ENCODE measurements at regions not wholly inside any gene's neighbourhood (a gene's known extent, or its start where the extent isn't known, plus 50 kb on each side); places are given as distances from the start of the nearest gene placed in this dataset.

DNA sequence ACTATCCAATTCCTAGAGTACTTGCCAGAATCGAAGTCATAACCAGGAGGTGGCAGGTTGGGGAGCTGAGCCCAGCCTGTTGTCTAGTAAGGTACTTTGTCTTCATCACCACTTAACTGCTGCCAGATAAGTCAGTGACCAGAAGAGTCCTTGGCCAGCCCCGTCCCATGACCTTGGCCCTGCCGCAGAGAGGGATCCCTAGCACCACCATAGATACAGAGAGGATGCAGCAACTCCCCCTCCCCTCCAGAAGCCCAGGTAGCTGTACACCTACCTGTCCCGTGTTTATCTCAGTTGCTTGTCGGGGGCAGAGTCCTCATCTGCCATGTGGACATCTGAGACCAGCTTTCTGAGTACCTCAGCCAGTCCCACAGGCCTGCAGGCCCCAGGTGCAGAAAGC, 153.6 kb upstream of the TP63 start:
- Mint-ChIP-seq H3K27me3 (no peaks in the 10 kb centered on the region), H3K9me3 (peaks cover 0 to 9% (median 0%) of the 10 kb centered on the region in 11 donors), H3K36me3 (no peaks in the 10 kb centered on the region), H3K4me1 (peaks cover 0 to 4% (median 0%) of the 10 kb centered on the region in 7 donors), H3K27ac (no peak overlapping the region), H3K4me3 (no peak overlapping the region)
- intact Hi-C loops (cut with micrococcal nuclease), result no loop called here
- H3K27ac ChIP-seq (ENCODE audit: low read depth, low read length), result no peak overlapping the region
- DNase-seq, result no peak
- no peaks in the 10 kb centered on the region for H3K4me1 ChIP-seq (ENCODE audit: control insufficient read depth in 2 of 2, insufficient read depth in 2 of 2, low read length in 2 of 2)
- no peaks in the 10 kb centered on the region for H3K9me3 ChIP-seq (ENCODE audit: control insufficient read depth in 2 of 3, low read length in 3 of 3)
- no peak overlapping the region for H3K4me3 ChIP-seq (ENCODE audit: low read length)
- ATAC-seq, result no peak
- no peaks in the 10 kb centered on the region for H3K36me3 ChIP-seq (ENCODE audit: control insufficient read depth in 2 of 3, insufficient read depth in 3 of 3, low read length in 3 of 3)
- CTCF ChIA-PET, result no interaction called here
- no peaks in the 10 kb centered on the region for H3K27me3 ChIP-seq (ENCODE audit: control insufficient read depth in 2 of 2, insufficient read depth in 2 of 2, low read length in 2 of 2)
- POLR2A ChIA-PET, result no interaction called here

DNA sequence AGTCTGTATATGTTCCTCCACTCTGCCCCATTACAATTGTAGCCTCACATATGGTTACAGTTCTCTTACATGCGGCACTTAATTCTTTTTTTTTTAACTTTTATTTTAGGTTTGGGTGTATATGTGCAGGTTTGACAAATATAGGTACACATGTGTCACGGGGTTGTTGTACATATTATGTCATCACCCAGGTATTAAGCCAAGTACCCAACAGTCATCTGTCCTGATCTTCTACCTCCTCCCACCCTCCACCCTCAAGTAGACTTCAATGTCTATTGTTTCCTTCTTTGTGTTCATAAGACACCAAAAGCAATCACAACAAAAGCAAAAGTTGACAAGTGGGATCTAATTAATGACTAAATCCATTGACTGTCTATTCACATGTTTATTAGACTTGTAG, 144.6 kb upstream of the TP63 start:
- POLR2A ChIA-PET, result no interaction called here
- H3K9me3 Mint-ChIP-seq, result peaks cover 0 to 14% (median 8%) of the 10 kb centered on the region in 11 donors
- CTCF ChIA-PET, result no interaction called here
- no peak overlapping the region for H3K27ac Mint-ChIP-seq
- ATAC-seq (no peak), DNase-seq (no peak)
- H3K36me3 Mint-ChIP-seq, result peaks cover 0 to 2% (median 0%) of the 10 kb centered on the region in 5 donors
- H3K4me1 ChIP-seq (ENCODE audit: control insufficient read depth in 2 of 2, insufficient read depth in 2 of 2, low read length in 2 of 2), result no peaks in the 10 kb centered on the region
- no peaks in the 10 kb centered on the region for H3K27me3 Mint-ChIP-seq
- no peak overlapping the region for H3K4me3 ChIP-seq (ENCODE audit: low read length)
- no peaks in the 10 kb centered on the region for H3K4me1 Mint-ChIP-seq
- H3K4me3 Mint-ChIP-seq, result no peak overlapping the region
- intact Hi-C loops (cut with micrococcal nuclease), result no loop called here
- no peak overlapping the region for H3K27ac ChIP-seq (ENCODE audit: low read depth, low read length)
- no peaks in the 10 kb centered on the region for H3K36me3 ChIP-seq (ENCODE audit: control insufficient read depth in 2 of 3, insufficient read depth in 3 of 3, low read length in 3 of 3)
- H3K9me3 ChIP-seq (ENCODE audit: control insufficient read depth in 2 of 3, low read length in 3 of 3), result no peaks in the 10 kb centered on the region
- no peaks in the 10 kb centered on the region for H3K27me3 ChIP-seq (ENCODE audit: control insufficient read depth in 2 of 2, insufficient read depth in 2 of 2, low read length in 2 of 2)

DNA sequence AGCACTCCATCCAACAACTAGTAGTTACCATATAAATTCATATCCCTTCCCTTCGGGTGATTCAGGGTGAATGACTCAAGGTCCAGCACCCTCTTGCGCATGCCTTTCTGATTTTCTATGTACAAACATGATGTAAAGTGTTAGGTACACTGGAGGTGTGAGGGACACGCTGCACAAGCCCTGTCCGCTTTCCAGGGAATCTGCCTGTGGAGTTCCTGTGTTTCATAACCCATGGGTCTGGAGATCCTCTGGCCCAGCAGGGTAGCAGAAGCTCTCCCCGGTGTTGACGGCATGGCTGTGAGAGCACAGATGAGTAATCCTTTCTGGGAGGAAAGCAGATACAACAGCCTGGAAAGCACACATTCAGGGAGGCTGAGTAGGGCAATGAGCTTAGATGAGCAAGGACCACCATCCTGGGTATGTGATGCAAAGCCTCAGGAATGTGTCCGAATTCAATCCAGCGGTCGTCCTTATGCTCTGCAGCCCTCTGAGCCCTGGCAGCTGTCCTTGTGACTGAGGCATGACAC, 142.9 kb upstream of the TP63 start:
- Mint-ChIP-seq H3K27me3 (no peaks in the 10 kb centered on the region), H3K36me3 (no peaks in the 10 kb centered on the region), H3K9me3 (peaks cover 0 to 10% (median 5%) of the 10 kb centered on the region in 11 donors), H3K4me3 (no peak overlapping the region), H3K4me1 (no peaks in the 10 kb centered on the region), H3K27ac (no peak overlapping the region)
- Histone ChIP-seq H3K4me1 (ENCODE audit: control insufficient read depth in 2 of 2, insufficient read depth in 2 of 2, low read length in 2 of 2) (no peaks in the 10 kb centered on the region), H3K27me3 (ENCODE audit: control insufficient read depth in 2 of 2, insufficient read depth in 2 of 2, low read length in 2 of 2) (no peaks in the 10 kb centered on the region), H3K4me3 (ENCODE audit: low read length) (no peak overlapping the region), H3K36me3 (ENCODE audit: control insufficient read depth in 2 of 3, insufficient read depth in 3 of 3, low read length in 3 of 3) (no peaks in the 10 kb centered on the region), H3K9me3 (ENCODE audit: control insufficient read depth in 2 of 3, low read length in 3 of 3) (no peaks in the 10 kb centered on the region), H3K27ac (ENCODE audit: low read depth, low read length) (no peak overlapping the region)
- CTCF ChIA-PET, result no interaction called here
- no peak for DNase-seq
- POLR2A ChIA-PET, result interaction anchor here (0.5 kb wide), 1 partner anchor 1606 kb away, joined by 3 read pairs; no protein-coding TSS in a partner anchor
- intact Hi-C loops (cut with micrococcal nuclease), result no loop called here
- ATAC-seq, result no peak

DNA sequence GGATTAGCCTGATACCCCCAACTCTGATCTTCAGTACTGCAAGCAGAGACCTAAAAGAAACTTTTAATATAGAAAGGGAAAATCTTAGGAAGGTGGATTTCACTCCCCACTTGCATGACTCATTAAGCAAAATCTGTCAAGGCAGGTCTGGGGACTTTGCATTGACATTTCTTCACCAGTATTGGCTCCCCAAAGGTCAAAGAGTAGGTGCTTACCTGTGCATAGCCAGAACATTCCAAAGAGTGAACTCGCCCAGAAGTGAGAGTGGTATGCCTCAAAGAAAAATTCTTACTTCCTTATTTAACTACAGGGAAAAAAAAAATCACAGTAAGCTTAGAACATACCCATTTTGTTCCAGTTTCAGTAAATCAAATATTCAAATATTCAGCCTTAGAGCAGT, 140.9 kb upstream of the TP63 start:
- Histone ChIP-seq H3K27ac (ENCODE audit: low read depth, low read length) (no peak overlapping the region), H3K36me3 (ENCODE audit: control insufficient read depth in 2 of 3, insufficient read depth in 3 of 3, low read length in 3 of 3) (no peaks in the 10 kb centered on the region), H3K4me3 (ENCODE audit: low read length) (no peak overlapping the region), H3K4me1 (ENCODE audit: control insufficient read depth in 2 of 2, insufficient read depth in 2 of 2, low read length in 2 of 2) (no peaks in the 10 kb centered on the region), H3K27me3 (ENCODE audit: control insufficient read depth in 2 of 2, insufficient read depth in 2 of 2, low read length in 2 of 2) (no peaks in the 10 kb centered on the region), H3K9me3 (ENCODE audit: control insufficient read depth in 2 of 3, low read length in 3 of 3) (no peaks in the 10 kb centered on the region)
- ATAC-seq (no peak), DNase-seq (no peak)
- CTCF ChIA-PET, result no interaction called here
- H3K36me3 Mint-ChIP-seq, result no peaks in the 10 kb centered on the region
- H3K4me1 Mint-ChIP-seq, result no peaks in the 10 kb centered on the region
- no peak overlapping the region for H3K27ac Mint-ChIP-seq
- H3K4me3 Mint-ChIP-seq, result no peak overlapping the region
- no peaks in the 10 kb centered on the region for H3K27me3 Mint-ChIP-seq
- POLR2A ChIA-PET, result no interaction called here
- intact Hi-C loops (cut with micrococcal nuclease), result no loop called here
- H3K9me3 Mint-ChIP-seq, result peaks cover 0 to 8% (median 4%) of the 10 kb centered on the region in 11 donors

DNA sequence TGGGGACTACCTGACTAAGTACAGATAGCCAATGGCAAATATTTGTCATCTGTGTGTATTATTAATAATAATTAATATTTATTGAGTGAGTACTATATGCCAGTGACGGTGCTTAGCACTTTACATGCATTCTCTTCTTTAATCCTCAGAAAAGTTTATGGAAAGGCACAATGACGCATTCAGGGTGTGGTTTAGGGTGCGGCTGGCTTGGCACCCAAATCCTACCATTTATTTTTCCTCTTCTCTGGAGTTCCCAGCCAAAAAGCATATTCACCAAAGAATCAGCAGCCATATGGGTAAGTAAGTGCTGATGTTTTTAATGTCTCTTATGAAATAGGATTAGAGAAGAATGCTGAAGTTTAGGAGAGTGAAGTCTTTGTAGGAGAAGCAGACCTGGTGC, 140.4 kb upstream of the TP63 start:
- ChIA-PET CTCF (no interaction called here), POLR2A (no interaction called here)
- peaks cover 0 to 6% (median 2%) of the 10 kb centered on the region in 11 donors for H3K9me3 Mint-ChIP-seq
- H3K27ac ChIP-seq (ENCODE audit: low read depth, low read length), result no peak overlapping the region
- H3K36me3 Mint-ChIP-seq, result no peaks in the 10 kb centered on the region
- no peaks in the 10 kb centered on the region for H3K9me3 ChIP-seq (ENCODE audit: control insufficient read depth in 2 of 3, low read length in 3 of 3)
- H3K4me3 ChIP-seq (ENCODE audit: low read length), result no peak overlapping the region
- no peak overlapping the region for H3K4me3 Mint-ChIP-seq
- no peaks in the 10 kb centered on the region for H3K27me3 ChIP-seq (ENCODE audit: control insufficient read depth in 2 of 2, insufficient read depth in 2 of 2, low read length in 2 of 2)
- ATAC-seq (no peak), DNase-seq (no peak)
- no peaks in the 10 kb centered on the region for H3K4me1 Mint-ChIP-seq
- H3K27ac Mint-ChIP-seq, result no peak overlapping the region
- no peaks in the 10 kb centered on the region for H3K4me1 ChIP-seq (ENCODE audit: control insufficient read depth in 2 of 2, insufficient read depth in 2 of 2, low read length in 2 of 2)
- H3K36me3 ChIP-seq (ENCODE audit: control insufficient read depth in 2 of 3, insufficient read depth in 3 of 3, low read length in 3 of 3), result no peaks in the 10 kb centered on the region
- H3K27me3 Mint-ChIP-seq, result no peaks in the 10 kb centered on the region
- intact Hi-C loops (cut with micrococcal nuclease), result no loop called here

DNA sequence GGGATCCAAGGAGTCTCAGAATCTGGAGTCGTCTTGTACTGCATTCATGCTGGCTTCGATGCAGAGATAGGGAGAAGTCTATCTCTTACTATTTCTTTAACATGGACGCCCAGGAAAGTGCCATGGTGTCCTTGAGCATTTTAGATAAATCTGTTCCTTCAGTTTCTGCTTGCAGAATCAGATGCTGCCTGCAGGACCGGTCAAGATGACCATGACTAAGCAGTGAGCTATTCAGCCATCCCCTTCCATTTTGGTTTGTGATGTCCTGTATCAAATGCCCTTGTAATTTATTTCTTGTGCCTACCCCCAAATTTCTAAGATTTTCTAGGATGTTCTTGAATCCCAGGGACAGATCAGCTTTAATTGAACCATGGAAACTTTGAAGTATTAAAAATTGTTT, 139.4 kb upstream of the TP63 start:
- POLR2A ChIA-PET, result no interaction called here
- DNase-seq, result no peak

DNA sequence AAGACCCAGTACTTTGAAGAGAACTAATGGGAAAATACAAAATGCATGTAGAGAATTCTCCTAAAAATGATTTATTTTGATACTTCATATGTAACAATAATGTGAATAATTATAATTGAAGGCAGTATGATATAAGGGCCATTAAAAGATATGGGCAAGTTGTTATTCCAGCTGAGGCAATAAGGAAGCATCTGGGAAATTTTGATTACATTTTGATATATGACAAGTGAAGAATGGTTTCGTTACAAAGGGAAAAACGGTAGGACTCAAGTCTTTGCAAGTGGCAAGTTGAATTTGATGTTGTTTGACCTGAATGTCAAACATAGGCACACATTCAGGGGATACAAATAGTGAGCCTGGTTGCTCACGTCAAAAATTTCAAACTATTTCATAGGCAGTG, 137.9 kb upstream of the TP63 start:
- Histone ChIP-seq H3K4me1 (ENCODE audit: control insufficient read depth in 2 of 2, insufficient read depth in 2 of 2, low read length in 2 of 2) (no peaks in the 10 kb centered on the region), H3K9me3 (ENCODE audit: control insufficient read depth in 2 of 3, low read length in 3 of 3) (no peaks in the 10 kb centered on the region), H3K27me3 (ENCODE audit: control insufficient read depth in 2 of 2, insufficient read depth in 2 of 2, low read length in 2 of 2) (no peaks in the 10 kb centered on the region), H3K27ac (ENCODE audit: low read depth, low read length) (no peak overlapping the region), H3K4me3 (ENCODE audit: low read length) (no peak overlapping the region), H3K36me3 (ENCODE audit: control insufficient read depth in 2 of 3, insufficient read depth in 3 of 3, low read length in 3 of 3) (no peaks in the 10 kb centered on the region)
- no peak for DNase-seq
- H3K9me3 Mint-ChIP-seq, result peaks cover 0 to 5% (median 0%) of the 10 kb centered on the region in 11 donors
- H3K4me1 Mint-ChIP-seq, result peaks cover 0 to 2% (median 0%) of the 10 kb centered on the region in 7 donors
- ChIA-PET CTCF (no interaction called here), POLR2A (no interaction called here)
- intact Hi-C loops (cut with micrococcal nuclease), result no loop called here
- no peak overlapping the region for H3K27ac Mint-ChIP-seq
- no peak for ATAC-seq
- H3K4me3 Mint-ChIP-seq, result no peak overlapping the region
- no peaks in the 10 kb centered on the region for H3K36me3 Mint-ChIP-seq
- no peaks in the 10 kb centered on the region for H3K27me3 Mint-ChIP-seq

More for the DNA sequence above, 139.4 kb upstream of the TP63 start:
- peaks cover 0 to 5% (median 0%) of the 10 kb centered on the region in 11 donors for H3K9me3 Mint-ChIP-seq
- intact Hi-C loops (cut with micrococcal nuclease), result no loop called here
- ATAC-seq, result no peak
- Histone ChIP-seq H3K36me3 (ENCODE audit: control insufficient read depth in 2 of 3, insufficient read depth in 3 of 3, low read length in 3 of 3) (no peaks in the 10 kb centered on the region), H3K27me3 (ENCODE audit: control insufficient read depth in 2 of 2, insufficient read depth in 2 of 2, low read length in 2 of 2) (no peaks in the 10 kb centered on the region), H3K27ac (ENCODE audit: low read depth, low read length) (no peak overlapping the region), H3K4me1 (ENCODE audit: control insufficient read depth in 2 of 2, insufficient read depth in 2 of 2, low read length in 2 of 2) (no peaks in the 10 kb centered on the region), H3K9me3 (ENCODE audit: control insufficient read depth in 2 of 3, low read length in 3 of 3) (no peaks in the 10 kb centered on the region), H3K4me3 (ENCODE audit: low read length) (no peak overlapping the region)
- H3K27ac Mint-ChIP-seq, result no peak overlapping the region
- no peaks in the 10 kb centered on the region for H3K4me1 Mint-ChIP-seq
- CTCF ChIA-PET, result no interaction called here
- no peaks in the 10 kb centered on the region for H3K36me3 Mint-ChIP-seq
- H3K4me3 Mint-ChIP-seq, result no peak overlapping the region
- H3K27me3 Mint-ChIP-seq, result no peaks in the 10 kb centered on the region

Measured in naive thymus-derived CD4-positive, alpha-beta T cell (primary cell).